Fibroblast of the aortic adventitia (primary cell): ENCODE measurements at regions not wholly inside any gene's neighbourhood (a gene's known extent, or its start where the extent isn't known, plus 50 kb on each side); places are given as distances from the start of the nearest gene placed in this dataset.
"Not testable (repeated sequence)": the region's sequence is repeated elsewhere in the genome, so short reads cannot be mapped to it uniquely, and the experiment has no call there.

ENCODE experiments used
- DNase-seq: peaks from one replicate; pipeline ENCODE4 v3.0.0-alpha.2; 2010; ENCODE audit warnings: low read depth
- H3K4me3 ChIP-seq: 2 replicates; pipeline ENCODE4 v1.5.1; 2011; ENCODE audit warnings: low read depth, mild to moderate bottlenecking, control low read depth, low read length, moderate library complexity
- CTCF ChIP-seq: IDR thresholded peaks from 2 replicates; pipeline ENCODE4 v1.5.1; 2011; ENCODE audit warnings: mild to moderate bottlenecking, low read length, control low read depth, inconsistent platforms; ENCODE audit not compliant: insufficient read depth

- no peak for DNase-seq
- no peak for TF ChIP-seq CTCF
Measured at GRCh38 chr13:53281677-53282076, 253.1 kb downstream of the OLFM4 start.

GRCh38 chr13:53285896-53286430 is 257.4 kb downstream of the OLFM4 start:
- DNase-seq: no peak
- TF ChIP-seq CTCF: no peak
- H3K4me3 ChIP-seq: no peak overlapping the region

More at GRCh38 chr13:53281677-53282076, 253.1 kb downstream of the OLFM4 start:
- H3K4me3 ChIP-seq: no peak overlapping the region

GRCh38 chr13:53298396-53298795 is 269.8 kb downstream of the OLFM4 start:
- H3K4me3 ChIP-seq: no peak overlapping the region
- no peak for TF ChIP-seq CTCF
- DNase-seq: no peak

GRCh38 chr13:53301449-53301848 is 272.8 kb downstream of the OLFM4 start:
- no peak overlapping the region for H3K4me3 ChIP-seq
- no peak for TF ChIP-seq CTCF
- DNase-seq: no peak

GRCh38 chr13:53305419-53305818 is 276.8 kb downstream of the OLFM4 start:
- DNase-seq, H3K4me3 ChIP-seq: not testable (repeated sequence)

- no peak for DNase-seq
- no peak overlapping the region for H3K4me3 ChIP-seq
- no peak for TF ChIP-seq CTCF
Measured at GRCh38 chr13:53310786-53311185, 282.2 kb downstream of the OLFM4 start.

GRCh38 chr13:53311561-53311960 is 282.9 kb downstream of the OLFM4 start:
- DNase-seq: no peak
- H3K4me3 ChIP-seq: no peak overlapping the region
- no peak for TF ChIP-seq CTCF
